SK-N-SH treated with all-trans-retinoic acid at 6 μM for 48 hours (cell line): ENCODE measurements at regions not wholly inside any gene's neighbourhood (a gene's known extent, or its start where the extent isn't known, plus 50 kb on each side); places are given as distances from the start of the nearest gene placed in this dataset.

Experiments
- ARNTL ChIP-seq: fragments of 450-650 bp; formaldehyde crosslinking; IDR thresholded peaks from 2 replicates; pipeline ENCODE4 v1.5.0; 2020; ENCODE audit warnings: low read depth, mild to moderate bottlenecking, moderate library complexity, borderline replicate concordance
- BACH2 ChIP-seq: fragments of 250-450 bp; sonication (Bioruptor Pico); IDR thresholded peaks from 2 replicates; pipeline ENCODE4 v1.9.0; 2021; ENCODE audit warnings: mild to moderate bottlenecking, borderline replicate concordance
- ESRRG ChIP-seq: fragments of 250-450 bp; sonication (Bioruptor Pico); IDR thresholded peaks from 2 replicates; pipeline ENCODE4 v1.6.1; 2021; ENCODE audit warnings: mild to moderate bottlenecking
- GLIS3 ChIP-seq: fragments of 250-450 bp; sonication (Bioruptor Pico); IDR thresholded peaks from 2 replicates; pipeline ENCODE4 v1.5.0; 2020; ENCODE audit warnings: mild to moderate bottlenecking, moderate library complexity
- ZFP3 ChIP-seq: fragments of 250-450 bp; sonication (Bioruptor Pico); IDR thresholded peaks from 2 replicates; pipeline ENCODE4 v1.5.0; 2020; ENCODE audit warnings: mild to moderate bottlenecking, moderate library complexity
- TF ChIP-seq, protein P1 (sequence below): fragments of 250-450 bp; sonication (Bioruptor Pico); IDR thresholded peaks from 2 replicates; pipeline ENCODE4 v1.5.1; 2020; ENCODE audit warnings: low read depth, mild to moderate bottlenecking, moderate library complexity

GRCh38 chr2:217535957-217536708 lies 466.7 kb downstream of the TNS1 start:
- TF ChIP-seq GLIS3 (no peak), ESRRG (CRISPR knock-in tag) (no peak), BACH2 (CRISPR knock-in tag) (no peak), ARNTL (CRISPR knock-in tag) (no peak), ZFP3 (CRISPR knock-in tag) (no peak)
- TF ChIP-seq, protein P1, sequence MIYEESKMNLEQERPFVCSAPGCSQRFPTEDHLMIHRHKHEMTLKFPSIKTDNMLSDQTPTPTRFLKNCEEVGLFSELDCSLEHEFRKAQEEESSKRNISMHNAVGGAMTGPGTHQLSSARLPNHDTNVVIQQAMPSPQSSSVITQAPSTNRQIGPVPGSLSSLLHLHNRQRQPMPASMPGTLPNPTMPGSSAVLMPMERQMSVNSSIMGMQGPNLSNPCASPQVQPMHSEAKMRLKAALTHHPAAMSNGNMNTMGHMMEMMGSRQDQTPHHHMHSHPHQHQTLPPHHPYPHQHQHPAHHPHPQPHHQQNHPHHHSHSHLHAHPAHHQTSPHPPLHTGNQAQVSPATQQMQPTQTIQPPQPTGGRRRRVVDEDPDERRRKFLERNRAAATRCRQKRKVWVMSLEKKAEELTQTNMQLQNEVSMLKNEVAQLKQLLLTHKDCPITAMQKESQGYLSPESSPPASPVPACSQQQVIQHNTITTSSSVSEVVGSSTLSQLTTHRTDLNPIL (CRISPR knock-in tag), result no peak
